Activated T-helper 2 cell treated with anti-CD3 and anti-CD28 coated beads, Interferon-gamma antibody, Interleukin-2, Interleukin-4, amounts not matched to agents 10 μg/mL and 5 μg/mL and 100 μg/mL, durations not matched to agents 14 hours and 24 hours and 36 hours (primary cell): ENCODE measurements at regions not wholly inside any gene's neighbourhood (a gene's known extent, or its start where the extent isn't known, plus 50 kb on each side); places are given as distances from the start of the nearest gene placed in this dataset.

Experiments used
- DNase-seq: peaks from one replicate; pipeline ENCODE4 v3.0.0; 2021; ENCODE audit warnings: low spot score
- H3K27ac Mint-ChIP-seq: one replicate; pipeline ENCODE4 v1.8.0; 2021; ENCODE audit warnings: mixed read lengths
- H3K27me3 Mint-ChIP-seq: one replicate; pipeline ENCODE4 v1.8.0; 2021; ENCODE audit warnings: low read depth, mixed read lengths
- H3K36me3 Mint-ChIP-seq: one replicate; pipeline ENCODE4 v1.8.0; 2021; ENCODE audit warnings: low read depth, mixed read lengths
- H3K4me1 Mint-ChIP-seq: one replicate; pipeline ENCODE4 v1.8.0; 2021; ENCODE audit warnings: low read depth, mixed read lengths
- H3K4me3 Mint-ChIP-seq: one replicate; pipeline ENCODE4 v1.8.0; 2021; ENCODE audit warnings: low read depth, mild to moderate bottlenecking, moderate library complexity, mixed read lengths
- H3K9me3 Mint-ChIP-seq: one replicate; pipeline ENCODE4 v1.8.0; 2021; ENCODE audit warnings: mixed read lengths
- intact Hi-C: fragments of 100-400 bp; cut with micrococcal nuclease; formaldehyde crosslinking; loops from one replicate; pipeline ENCODE4 v1.15.1; 2023

DNA sequence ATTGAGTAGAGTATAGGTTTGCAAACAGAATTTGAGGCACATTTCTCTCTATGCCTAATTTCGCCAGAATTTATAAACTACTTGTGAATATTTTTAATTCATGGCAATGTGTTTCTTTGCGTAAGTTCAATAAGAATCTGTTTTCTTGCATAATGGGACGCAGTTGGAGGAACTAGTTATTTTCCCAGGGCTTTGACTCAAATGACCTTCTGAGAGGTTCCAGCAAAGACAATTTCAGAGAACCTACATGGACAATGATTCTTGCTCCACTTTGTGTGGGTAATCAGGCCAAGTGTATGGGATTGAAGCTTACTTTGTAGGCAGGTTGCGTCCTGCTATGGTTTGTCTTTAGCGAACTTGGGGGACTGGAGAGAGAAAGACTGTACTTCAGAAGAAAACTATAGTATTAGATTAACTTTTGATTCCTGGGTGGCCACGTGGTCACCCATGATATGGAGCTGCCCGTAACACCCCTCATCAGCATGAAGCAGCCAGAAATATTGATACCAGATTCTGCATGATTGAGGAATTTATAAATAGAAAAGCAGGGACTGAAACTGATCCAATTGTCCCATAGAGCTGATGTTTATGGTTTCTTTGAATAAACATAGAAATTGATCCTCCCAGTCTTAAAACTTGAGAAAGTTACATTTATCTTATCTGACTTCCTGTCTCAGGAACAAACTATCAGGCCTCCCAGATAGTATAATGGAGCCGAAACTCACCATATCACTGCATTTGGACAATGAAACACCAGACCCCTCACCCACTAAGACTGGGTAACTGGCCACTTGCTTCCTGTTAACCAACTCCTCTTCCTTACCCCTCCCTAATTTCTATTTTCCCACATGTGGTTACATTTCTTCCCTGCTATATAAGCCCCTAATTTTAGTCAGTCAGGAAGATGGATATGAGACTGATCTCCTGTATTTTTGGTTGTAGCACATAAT lies 815.3 kb upstream of the HS6ST1 start:
- Mint-ChIP-seq H3K27ac (no peak overlapping the region), H3K4me3 (no peak overlapping the region), H3K9me3 (no peaks in the 10 kb centered on the region), H3K36me3 (no peaks in the 10 kb centered on the region), H3K27me3 (peaks cover 3% of the 10 kb centered on the region), H3K4me1 (no peaks in the 10 kb centered on the region)
- intact Hi-C loops = no loop called here
- no peak for DNase-seq

- intact Hi-C loops = no loop called here
- no peak overlapping the region for H3K4me3 Mint-ChIP-seq
- H3K4me1 Mint-ChIP-seq = no peaks in the 10 kb centered on the region
- no peaks in the 10 kb centered on the region for H3K9me3 Mint-ChIP-seq
- no peak for DNase-seq
- no peak overlapping the region for H3K27ac Mint-ChIP-seq
- H3K36me3 Mint-ChIP-seq = no peaks in the 10 kb centered on the region
- peaks cover 3% of the 10 kb centered on the region for H3K27me3 Mint-ChIP-seq
Observed at GRCh38 chr2:129135017-129135416, 816.3 kb upstream of the HS6ST1 start.

DNA sequence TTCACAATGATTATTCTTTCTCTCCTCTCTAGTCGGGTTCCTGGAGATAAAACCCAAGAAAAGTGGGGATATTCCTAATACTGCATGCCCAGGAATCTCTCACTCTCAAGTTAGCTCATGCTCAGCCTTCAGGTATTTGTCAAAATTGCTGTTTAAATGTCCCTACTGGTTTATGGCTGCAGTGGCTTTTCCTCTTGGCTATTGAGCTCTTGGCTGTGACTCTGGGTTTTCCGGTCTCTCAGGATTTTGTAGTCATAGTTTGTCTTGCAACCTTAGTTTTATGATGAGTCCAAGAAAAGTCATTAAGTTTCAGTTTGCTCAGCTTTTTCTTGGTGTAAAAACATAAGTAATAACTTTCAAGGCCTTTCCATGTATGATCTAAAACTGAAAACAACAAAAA lies 820.7 kb upstream of the HS6ST1 start:
- no peak overlapping the region for H3K4me3 Mint-ChIP-seq
- no peak overlapping the region for H3K27ac Mint-ChIP-seq
- H3K4me1 Mint-ChIP-seq = no peaks in the 10 kb centered on the region
- DNase-seq = no peak
- H3K36me3 Mint-ChIP-seq = no peaks in the 10 kb centered on the region
- intact Hi-C loops = no loop called here
- H3K9me3 Mint-ChIP-seq = no peaks in the 10 kb centered on the region
- H3K27me3 Mint-ChIP-seq = peaks cover 3% of the 10 kb centered on the region

DNA sequence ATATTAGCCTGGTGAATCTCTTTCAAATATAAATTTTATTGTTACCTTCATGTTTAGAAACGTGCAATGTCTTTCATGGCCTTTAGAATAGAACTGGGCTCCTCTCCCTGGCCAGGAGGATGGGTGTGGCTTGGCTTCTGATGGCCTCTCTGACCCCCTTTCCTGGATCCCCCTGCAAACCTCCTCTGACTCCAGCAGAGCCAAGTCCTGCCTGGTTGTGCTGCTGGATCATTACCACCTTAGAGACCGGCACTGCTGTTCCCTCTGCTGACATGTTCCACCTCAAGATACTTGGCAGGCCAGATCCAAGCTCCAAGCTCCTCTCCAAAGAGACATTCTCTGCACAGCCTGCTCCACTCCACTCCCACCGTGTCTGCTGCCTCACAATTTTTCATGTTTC lies 823.8 kb upstream of the HS6ST1 start:
- Mint-ChIP-seq H3K27me3 (peaks cover 5% of the 10 kb centered on the region), H3K27ac (no peak overlapping the region), H3K4me1 (no peaks in the 10 kb centered on the region), H3K36me3 (no peaks in the 10 kb centered on the region), H3K4me3 (no peak overlapping the region), H3K9me3 (no peaks in the 10 kb centered on the region)
- no peak for DNase-seq
- intact Hi-C loops = no loop called here

GRCh38 chr2:129144082-129144791 lies 825.6 kb upstream of the HS6ST1 start:
- H3K27me3 Mint-ChIP-seq = peaks cover 2% of the 10 kb centered on the region
- H3K27ac Mint-ChIP-seq = no peak overlapping the region
- intact Hi-C loops = no loop called here
- H3K4me3 Mint-ChIP-seq = no peak overlapping the region
- H3K4me1 Mint-ChIP-seq = no peaks in the 10 kb centered on the region
- DNase-seq = no peak
- H3K36me3 Mint-ChIP-seq = no peaks in the 10 kb centered on the region
- peaks cover 6% of the 10 kb centered on the region for H3K9me3 Mint-ChIP-seq

DNA sequence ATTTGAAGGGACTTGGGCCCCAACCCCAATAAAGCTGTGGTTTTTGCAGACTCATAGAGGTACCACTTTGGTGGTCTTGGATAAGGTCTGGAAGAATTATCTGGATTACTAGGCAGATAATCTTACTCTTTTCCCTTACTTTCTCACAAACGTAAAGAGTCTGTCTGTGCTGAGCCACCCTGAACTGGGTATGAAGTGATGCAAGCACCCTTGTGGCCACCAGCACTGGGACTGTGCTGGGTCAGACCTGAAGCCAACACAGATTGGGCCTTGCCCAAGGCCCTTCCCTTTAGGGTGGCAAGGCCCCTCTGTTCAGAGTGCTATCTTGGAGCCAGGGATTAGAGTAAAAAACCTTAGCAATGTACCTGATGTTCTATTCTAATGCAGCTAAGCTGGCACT lies 827.0 kb upstream of the RAB6C start:
- no peaks in the 10 kb centered on the region for H3K27me3 Mint-ChIP-seq
- intact Hi-C loops = no loop called here
- no peak overlapping the region for H3K4me3 Mint-ChIP-seq
- no peak for DNase-seq
- peaks cover 10% of the 10 kb centered on the region for H3K9me3 Mint-ChIP-seq
- H3K36me3 Mint-ChIP-seq = no peaks in the 10 kb centered on the region
- H3K4me1 Mint-ChIP-seq = no peaks in the 10 kb centered on the region
- H3K27ac Mint-ChIP-seq = no peak overlapping the region

GRCh38 chr2:129160879-129161278 lies 818.6 kb upstream of the RAB6C start:
- H3K9me3 Mint-ChIP-seq = no peaks in the 10 kb centered on the region
- no peaks in the 10 kb centered on the region for H3K4me1 Mint-ChIP-seq
- intact Hi-C loops = no loop called here
- no peak overlapping the region for H3K4me3 Mint-ChIP-seq
- no peaks in the 10 kb centered on the region for H3K36me3 Mint-ChIP-seq
- DNase-seq = no peak
- H3K27ac Mint-ChIP-seq = no peak overlapping the region
- H3K27me3 Mint-ChIP-seq = peaks cover 2% of the 10 kb centered on the region

DNA sequence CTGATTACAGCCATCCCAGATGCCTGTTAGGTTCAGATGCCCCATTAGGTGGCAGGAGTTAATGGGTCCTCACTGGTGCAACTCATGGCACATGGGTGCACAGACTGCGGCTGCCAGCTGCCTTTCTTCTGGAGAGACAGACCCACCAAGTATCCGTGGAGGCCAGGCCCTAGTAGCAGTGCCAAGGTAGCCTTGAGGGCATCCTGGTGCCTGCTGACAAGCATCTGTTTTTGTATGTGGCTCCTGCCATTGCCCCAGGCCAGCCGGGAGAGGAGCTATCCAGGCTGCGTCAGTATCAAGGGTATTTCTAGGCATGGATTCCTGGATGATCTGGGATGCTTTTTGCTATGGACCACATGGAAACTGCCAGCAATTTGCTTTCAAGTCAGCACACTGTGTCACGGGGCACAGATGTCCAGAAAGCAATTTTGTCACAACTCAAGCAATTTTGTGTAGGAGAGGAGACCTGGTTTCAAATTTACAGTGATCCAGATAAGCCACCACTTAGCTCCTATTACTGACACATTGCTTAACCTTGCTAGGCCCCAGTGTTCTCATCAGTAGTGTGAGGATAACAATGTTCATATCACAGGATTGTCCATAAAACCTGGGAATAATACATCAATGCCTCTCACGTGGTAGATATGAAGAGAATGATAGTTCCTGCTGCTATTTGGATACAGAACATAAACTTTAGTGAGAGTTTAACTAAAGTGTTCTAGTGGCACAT lies 815.1 kb upstream of the RAB6C start:
- Mint-ChIP-seq H3K36me3 (no peaks in the 10 kb centered on the region), H3K27ac (no peak overlapping the region), H3K27me3 (peaks cover 2% of the 10 kb centered on the region), H3K4me1 (no peaks in the 10 kb centered on the region), H3K9me3 (no peaks in the 10 kb centered on the region), H3K4me3 (no peak overlapping the region)
- DNase-seq = no peak
- intact Hi-C loops = no loop called here

GRCh38 chr2:129165006-129165405 lies 814.5 kb upstream of the RAB6C start:
- H3K4me3 Mint-ChIP-seq = no peak overlapping the region
- no peak for DNase-seq
- no peaks in the 10 kb centered on the region for H3K9me3 Mint-ChIP-seq
- no peaks in the 10 kb centered on the region for H3K4me1 Mint-ChIP-seq
- H3K36me3 Mint-ChIP-seq = no peaks in the 10 kb centered on the region
- H3K27ac Mint-ChIP-seq = no peak overlapping the region
- H3K27me3 Mint-ChIP-seq = peaks cover 2% of the 10 kb centered on the region
- intact Hi-C loops = no loop called here

DNA sequence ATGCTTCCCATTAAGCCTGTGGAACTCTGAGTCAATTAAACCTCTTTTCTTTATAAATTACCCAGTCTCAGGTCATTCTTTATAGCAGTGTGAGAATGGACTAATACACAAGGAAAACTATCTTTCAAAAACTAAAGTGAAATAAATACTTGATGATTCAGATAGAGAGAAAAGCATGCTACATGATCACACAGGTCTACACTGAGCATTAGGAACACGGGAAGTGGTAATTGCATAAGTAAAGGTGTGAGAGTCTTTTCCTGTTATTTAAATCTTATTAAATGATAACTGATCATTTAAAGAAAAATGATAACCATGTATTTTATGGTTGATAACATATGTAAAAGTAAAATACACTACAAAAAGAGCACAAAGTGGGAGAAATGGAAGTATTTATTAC lies 812.0 kb upstream of the RAB6C start:
- H3K4me1 Mint-ChIP-seq = no peaks in the 10 kb centered on the region
- H3K9me3 Mint-ChIP-seq = no peaks in the 10 kb centered on the region
- peaks cover 2% of the 10 kb centered on the region for H3K27me3 Mint-ChIP-seq
- H3K4me3 Mint-ChIP-seq = no peak overlapping the region
- DNase-seq = no peak
- no peak overlapping the region for H3K27ac Mint-ChIP-seq
- intact Hi-C loops = no loop called here
- H3K36me3 Mint-ChIP-seq = no peaks in the 10 kb centered on the region

DNA sequence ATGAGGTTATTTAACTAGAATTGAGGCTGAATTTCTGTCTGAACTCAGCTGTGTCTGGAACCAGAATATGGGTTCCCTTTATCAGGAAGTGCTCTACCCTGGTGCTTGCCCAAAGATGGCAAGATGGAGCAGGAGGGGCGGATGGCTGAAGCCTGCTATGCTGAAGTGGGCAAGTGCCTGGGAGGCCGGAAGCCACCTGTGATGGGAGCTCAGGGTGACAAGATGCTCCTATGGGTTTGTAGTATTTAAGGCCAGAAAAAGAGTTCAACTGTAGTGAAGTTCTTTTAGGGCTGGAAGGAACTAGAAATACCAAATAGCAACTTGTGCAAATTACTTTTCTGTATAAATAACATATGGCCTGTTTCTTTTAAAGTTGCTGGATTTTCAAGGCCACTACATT lies 808.9 kb upstream of the RAB6C start:
- no peaks in the 10 kb centered on the region for H3K36me3 Mint-ChIP-seq
- H3K27ac Mint-ChIP-seq = no peak overlapping the region
- H3K4me1 Mint-ChIP-seq = no peaks in the 10 kb centered on the region

DNA sequence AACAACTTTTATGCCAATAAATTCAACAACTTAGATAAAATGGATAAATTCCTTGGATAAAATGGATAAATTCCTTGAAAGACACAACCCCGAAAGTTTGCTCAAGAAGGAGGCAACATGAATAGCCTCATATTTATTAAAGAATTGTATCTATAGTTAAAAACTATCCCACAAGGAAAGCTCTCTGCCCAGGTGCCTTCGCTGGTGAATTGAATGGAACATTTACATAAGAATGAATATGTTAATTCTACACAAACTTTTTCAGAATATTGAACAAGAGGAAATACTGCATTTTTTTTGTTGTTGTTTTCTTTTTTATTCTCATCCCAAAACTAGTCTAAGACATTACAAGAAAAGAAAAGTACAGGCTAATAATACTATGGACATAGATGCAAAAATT lies 805.3 kb upstream of the RAB6C start:
- H3K27me3 Mint-ChIP-seq = no peaks in the 10 kb centered on the region
- no peak for DNase-seq
- no peak overlapping the region for H3K4me3 Mint-ChIP-seq
- H3K27ac Mint-ChIP-seq = no peak overlapping the region
- no peaks in the 10 kb centered on the region for H3K4me1 Mint-ChIP-seq
- H3K36me3 Mint-ChIP-seq = no peaks in the 10 kb centered on the region
- intact Hi-C loops = no loop called here
- no peaks in the 10 kb centered on the region for H3K9me3 Mint-ChIP-seq

More for the DNA sequence above, 808.9 kb upstream of the RAB6C start:
- intact Hi-C loops = no loop called here
- H3K27me3 Mint-ChIP-seq = peaks cover 2% of the 10 kb centered on the region
- no peak overlapping the region for H3K4me3 Mint-ChIP-seq
- no peaks in the 10 kb centered on the region for H3K9me3 Mint-ChIP-seq
- no peak for DNase-seq

- no peaks in the 10 kb centered on the region for H3K27me3 Mint-ChIP-seq
- intact Hi-C loops = no loop called here
- no peaks in the 10 kb centered on the region for H3K36me3 Mint-ChIP-seq
- H3K27ac Mint-ChIP-seq = no peak overlapping the region
- no peaks in the 10 kb centered on the region for H3K9me3 Mint-ChIP-seq
- DNase-seq = no peak
- H3K4me1 Mint-ChIP-seq = no peaks in the 10 kb centered on the region
- no peak overlapping the region for H3K4me3 Mint-ChIP-seq
Observed at GRCh38 chr2:129175051-129175450, 804.4 kb upstream of the RAB6C start.
